OCI-M2 (cell line): ENCODE measurements at regions not wholly inside any gene's neighbourhood (a gene's known extent, or its start where the extent isn't known, plus 50 kb on each side); places are given as distances from the start of the nearest gene placed in this dataset.

Experiments used
- DNase-seq: peaks from one replicate; lab custom pipeline; 2025; ENCODE audit not compliant: unreplicated experiment; lab: John Stamatoyannopoulos, UW

- no peak for DNase-seq
Observed at GRCh38 chr13:21757763-21758162, 86.9 kb downstream of the FGF9 start.

DNA sequence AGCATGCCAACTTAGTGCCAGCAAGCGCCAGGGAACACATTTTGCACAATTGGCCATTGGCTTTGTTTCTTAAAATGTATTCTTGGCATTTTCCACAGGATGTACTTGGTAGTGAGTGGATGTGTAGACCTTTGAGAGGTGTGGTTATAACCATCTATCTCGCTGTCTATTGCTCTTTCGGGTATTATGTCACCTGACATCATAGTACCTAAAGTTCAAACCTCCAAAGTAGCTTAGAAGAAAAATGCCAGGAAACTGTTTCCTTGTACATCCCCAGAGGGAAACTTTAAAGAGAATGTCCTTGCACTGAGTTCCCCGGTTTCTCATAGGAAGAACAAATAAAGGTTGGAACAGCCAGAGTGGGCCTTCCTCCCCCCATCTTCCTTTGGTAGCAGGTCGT lies 87.6 kb downstream of the FGF9 start:
- no peak for DNase-seq

DNA sequence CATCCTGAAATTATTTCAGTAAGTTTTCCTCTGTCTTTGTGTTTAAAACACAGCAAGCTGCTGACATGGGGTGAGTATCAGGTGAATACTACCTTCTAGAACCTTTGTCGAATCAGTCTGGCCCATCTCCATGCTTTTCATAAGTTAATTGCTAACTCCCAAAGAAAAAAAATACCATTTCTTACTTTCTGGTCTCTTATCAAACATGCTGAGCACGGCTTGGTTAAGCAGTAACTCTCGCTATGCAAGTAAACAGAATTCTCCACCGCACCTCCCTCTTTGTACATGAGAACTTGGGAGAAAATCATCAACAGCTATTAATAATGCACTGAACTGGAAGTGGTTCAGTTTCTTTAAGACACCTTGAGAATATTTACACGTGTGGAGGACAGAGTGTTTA lies 88.6 kb downstream of the FGF9 start:
- DNase-seq, result no peak

DNA sequence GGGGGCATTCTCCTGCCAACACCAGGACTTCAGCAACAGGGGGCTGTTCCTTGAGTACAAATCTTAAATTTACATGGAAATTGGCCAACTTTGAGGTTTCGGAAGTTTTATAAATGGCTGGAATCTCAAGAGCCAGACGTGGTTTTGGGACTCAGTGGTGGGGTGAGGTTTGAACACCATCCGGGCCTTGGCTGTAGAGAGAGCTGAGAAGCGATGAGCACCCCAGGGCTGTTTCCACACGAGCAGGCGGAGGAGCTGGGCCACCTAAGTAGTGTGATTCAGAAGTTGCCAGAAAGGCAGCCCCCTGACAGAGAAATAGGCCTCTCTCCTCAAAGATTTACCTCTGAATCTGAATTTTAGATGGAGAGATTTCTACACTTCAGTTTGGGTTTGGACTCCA lies 89.0 kb downstream of the FGF9 start:
- no peak for DNase-seq

GRCh38 chr13:21761770-21762169 lies 90.9 kb downstream of the FGF9 start:
- DNase-seq, result no peak

GRCh38 chr13:21762512-21762911 lies 91.6 kb downstream of the FGF9 start:
- DNase-seq, result no peak

DNA sequence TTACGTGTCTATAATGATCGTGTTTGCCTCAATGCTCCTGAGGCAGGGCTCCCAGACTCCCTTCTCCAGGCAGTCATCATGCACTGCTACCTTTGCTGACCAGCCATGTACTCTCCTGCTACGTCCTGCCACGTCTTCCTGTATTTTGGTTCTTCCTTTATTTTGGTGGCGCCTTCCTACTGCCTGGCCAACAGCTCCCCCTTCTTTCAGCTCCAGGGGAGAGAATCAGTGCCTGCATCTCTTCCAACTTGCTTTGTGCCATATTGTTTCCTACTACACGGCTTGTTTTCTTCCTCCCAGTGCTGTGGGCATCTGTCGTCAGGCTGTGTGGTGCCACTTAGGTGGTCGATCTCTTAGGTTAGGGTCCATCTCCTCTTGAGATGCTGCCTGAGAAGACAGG lies 96.2 kb downstream of the FGF9 start:
- no peak for DNase-seq

- no peak for DNase-seq
Observed at GRCh38 chr13:21771075-21771474, 100.2 kb downstream of the FGF9 start.

GRCh38 chr13:21777166-21777565 lies 106.3 kb downstream of the FGF9 start:
- no peak for DNase-seq

DNA sequence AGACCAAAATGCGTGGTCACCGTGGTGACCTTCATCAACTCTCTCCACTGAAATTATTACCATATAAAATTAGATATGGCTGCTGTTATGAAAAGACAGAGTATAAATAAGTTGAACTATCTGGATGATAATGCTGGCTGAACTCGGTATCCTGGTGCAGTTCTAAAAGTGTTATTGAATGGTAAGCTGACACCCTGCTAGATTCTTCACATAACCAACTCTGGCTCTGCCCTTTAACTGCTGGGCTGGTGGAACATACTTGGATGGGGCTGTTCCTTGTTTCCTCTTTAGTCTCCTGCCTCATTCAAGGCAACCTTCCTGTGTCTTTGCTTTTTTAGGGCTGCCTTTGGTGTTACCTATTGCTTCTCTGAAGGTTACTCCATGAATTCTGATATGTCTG lies 106.9 kb downstream of the FGF9 start:
- DNase-seq, result no peak

GRCh38 chr13:21782736-21783135 lies 111.9 kb downstream of the FGF9 start:
- no peak for DNase-seq

GRCh38 chr13:21785990-21786389 lies 115.1 kb downstream of the FGF9 start:
- DNase-seq, result no peak

DNA sequence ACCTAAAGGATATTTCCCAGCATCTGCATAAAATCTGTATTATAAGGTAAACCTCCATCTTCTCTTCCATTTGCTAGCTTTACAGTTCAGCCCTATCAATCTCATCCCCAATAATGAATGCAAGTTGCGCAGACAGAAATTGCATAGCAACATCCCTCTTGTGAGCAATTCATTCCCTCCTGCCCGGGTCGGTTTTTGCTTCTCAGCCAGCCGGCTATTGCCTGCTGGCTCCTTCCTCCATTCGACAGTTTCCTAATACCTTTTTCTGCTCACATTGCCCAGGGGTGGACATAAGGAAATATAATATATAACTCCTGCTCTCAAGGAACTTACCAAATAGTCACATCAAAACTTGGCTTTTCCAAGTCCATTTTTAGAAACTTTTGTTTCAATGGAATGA lies 125.2 kb downstream of the FGF9 start:
- DNase-seq, result no peak

DNA sequence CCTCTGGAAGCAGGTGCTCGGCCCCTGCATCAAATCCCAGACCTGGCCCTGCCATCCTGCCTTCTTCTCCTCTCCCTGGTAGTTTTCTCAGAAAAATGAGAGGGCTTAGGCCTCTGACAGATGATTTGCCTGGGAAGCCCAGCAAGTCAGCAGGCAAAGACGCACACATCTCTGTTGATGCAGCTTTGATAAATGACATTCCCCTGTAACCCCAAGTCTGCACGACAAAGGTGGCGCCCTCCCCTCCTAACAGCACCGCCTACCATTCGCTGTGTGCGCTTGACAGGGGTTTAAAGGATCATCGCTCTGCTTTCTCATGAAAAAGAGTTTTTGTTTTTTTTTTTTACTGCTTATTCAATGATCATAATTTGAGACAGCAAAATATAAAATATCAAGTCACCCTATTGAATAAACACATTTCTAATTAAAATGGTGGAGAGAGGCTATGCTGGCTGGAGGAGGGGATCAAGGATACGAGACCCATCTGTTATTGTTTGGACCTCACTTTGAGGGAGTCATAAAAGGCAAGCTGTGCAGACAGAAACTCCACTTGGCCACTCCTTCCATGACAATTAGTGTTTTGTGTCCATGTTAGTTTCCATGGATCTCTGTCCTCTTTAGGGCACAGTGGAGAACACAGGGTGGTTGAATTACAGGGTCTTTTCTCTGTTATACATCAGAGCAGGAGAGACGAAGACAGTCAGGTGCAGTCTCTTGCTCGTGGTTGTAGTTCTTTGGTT lies 126.1 kb downstream of the FGF9 start:
- no peak for DNase-seq

GRCh38 chr13:21797736-21798135 lies 126.9 kb downstream of the FGF9 start:
- DNase-seq, result no peak

DNA sequence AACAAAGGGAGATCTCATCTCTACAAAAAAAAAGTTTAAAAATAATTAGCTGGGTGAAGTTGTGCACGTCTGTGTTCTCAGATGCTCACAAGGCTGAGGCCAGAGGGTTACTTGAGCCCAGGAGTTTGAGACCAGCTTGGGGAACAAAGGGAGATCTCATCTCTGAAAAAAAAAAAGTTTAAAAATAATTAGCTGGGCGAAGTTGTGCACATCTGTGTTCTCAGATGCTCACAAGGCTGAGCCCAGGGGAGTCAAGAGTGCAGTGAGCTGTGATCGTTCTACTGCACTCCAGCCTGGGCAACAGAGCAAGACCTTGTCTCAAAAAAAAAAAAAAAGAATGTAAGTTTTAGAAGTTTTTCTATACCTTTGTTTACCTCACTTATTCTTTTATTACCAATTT lies 127.3 kb downstream of the FGF9 start:
- DNase-seq, result no peak

DNA sequence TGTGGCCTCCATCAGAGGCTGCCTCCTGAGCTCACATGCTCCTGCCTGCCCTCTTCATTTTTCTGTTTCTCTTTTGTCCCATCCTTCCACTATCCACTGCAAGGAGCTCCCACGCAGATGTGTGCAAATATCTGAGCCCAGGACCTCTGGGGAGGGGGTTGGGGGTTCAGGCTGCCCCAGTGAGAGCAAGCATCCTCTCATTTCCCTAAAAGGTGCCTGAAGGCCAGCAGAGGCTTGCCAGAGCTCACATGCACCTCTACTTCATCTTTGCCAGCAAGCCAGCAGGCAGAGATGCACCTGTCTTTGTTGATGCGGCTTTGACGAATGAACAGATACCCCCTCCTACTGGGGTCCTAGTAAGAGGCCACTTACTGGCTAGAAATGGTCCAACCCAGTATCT lies 128.8 kb downstream of the FGF9 start:
- DNase-seq, result no peak

GRCh38 chr13:21800837-21801616 lies 130.2 kb downstream of the FGF9 start:
- DNase-seq, result no peak

- no peak for DNase-seq
Observed at GRCh38 chr13:21805733-21806132, 134.9 kb downstream of the FGF9 start.

- no peak for DNase-seq
Observed at GRCh38 chr13:21812192-21812626, 141.3 kb downstream of the FGF9 start.

GRCh38 chr13:21813110-21813509 lies 142.2 kb downstream of the FGF9 start:
- no peak for DNase-seq

DNA sequence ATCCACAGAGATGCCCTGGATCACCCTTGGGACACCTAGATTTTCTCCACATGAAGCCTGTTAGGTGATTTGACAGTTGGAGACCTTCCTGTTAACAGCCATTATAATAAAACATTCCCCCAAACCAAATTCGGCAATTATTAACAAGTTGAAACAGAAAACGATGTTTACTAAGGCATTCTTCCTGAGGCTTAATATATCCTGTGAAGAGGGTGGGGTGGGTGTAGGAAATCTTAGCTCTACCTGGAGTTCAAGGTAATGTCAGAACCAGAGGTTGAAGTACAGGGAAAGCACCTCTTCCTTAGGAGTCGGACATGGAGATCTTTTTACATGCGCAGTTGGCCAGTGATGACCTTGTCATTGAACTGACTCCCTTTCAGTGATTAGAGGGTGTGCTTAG lies 143.0 kb downstream of the FGF9 start:
- DNase-seq, result no peak

DNA sequence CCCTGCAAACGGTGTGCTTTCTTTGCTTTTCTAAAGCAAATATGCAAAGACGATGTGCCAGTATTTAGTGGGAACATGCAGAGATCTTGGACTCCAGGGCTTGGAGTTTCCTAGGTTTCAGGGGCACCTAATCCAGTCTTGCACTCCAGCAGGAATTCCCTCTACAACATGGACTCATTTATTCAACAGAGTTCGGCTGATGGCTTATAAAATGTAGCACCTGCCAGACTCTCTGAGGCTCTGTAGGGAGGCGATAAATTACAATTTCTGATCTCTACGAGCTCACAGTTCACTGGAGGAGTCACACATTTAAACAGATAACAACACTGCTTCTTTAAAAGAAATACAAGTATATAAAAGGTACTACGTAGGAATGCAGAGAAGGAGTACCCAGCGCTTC lies 143.7 kb downstream of the FGF9 start:
- DNase-seq, result no peak
